CD4-positive, alpha-beta T cell treated with Interleukin-15 for 1 hour (primary cell): ENCODE measurements at regions not wholly inside any gene's neighbourhood (a gene's known extent, or its start where the extent isn't known, plus 50 kb on each side); places are given as distances from the start of the nearest gene placed in this dataset.
"Not testable (repeated sequence)": the region's sequence is repeated elsewhere in the genome, so short reads cannot be mapped to it uniquely, and the experiment has no call there.

Experiments
- DNase-seq: peaks from one replicate; pipeline ENCODE4 v3.0.0-alpha.2; 2020

GRCh38 chr11:134863294-134863693 is 451.3 kb upstream of the B3GAT1 start:
- DNase-seq = no peak

GRCh38 chr11:134862587-134863195 is 450.6 kb upstream of the B3GAT1 start:
- no peak for DNase-seq

GRCh38 chr11:134862105-134862502 is 450.1 kb upstream of the B3GAT1 start:
- DNase-seq = no peak

- DNase-seq = no peak
Observed at GRCh38 chr11:134861490-134862104, 449.6 kb upstream of the B3GAT1 start.

- no peak for DNase-seq
Observed at GRCh38 chr11:134858783-134859480, 446.9 kb upstream of the B3GAT1 start.

- no peak for DNase-seq
Observed at GRCh38 chr11:134857035-134857434, 445.0 kb upstream of the B3GAT1 start.

- DNase-seq = no peak
Observed at GRCh38 chr11:134856056-134856971, 444.3 kb upstream of the B3GAT1 start.

GRCh38 chr11:134853992-134854991 is 442.2 kb upstream of the B3GAT1 start:
- DNase-seq = no peak

- not testable (repeated sequence) for DNase-seq
Observed at GRCh38 chr11:134851503-134852224, 439.6 kb upstream of the B3GAT1 start.

- DNase-seq = no peak
Observed at GRCh38 chr11:134850566-134850965, 438.5 kb upstream of the B3GAT1 start.

GRCh38 chr11:134849833-134850232 is 437.8 kb upstream of the B3GAT1 start:
- DNase-seq = no peak

- no peak for DNase-seq
Observed at GRCh38 chr11:134847083-134847715, 435.2 kb upstream of the B3GAT1 start.

GRCh38 chr11:134846328-134847082 is 434.5 kb upstream of the B3GAT1 start:
- no peak for DNase-seq

GRCh38 chr11:134845474-134846327 is 433.7 kb upstream of the B3GAT1 start:
- no peak for DNase-seq

- no peak for DNase-seq
Observed at GRCh38 chr11:134844838-134845237, 432.8 kb upstream of the B3GAT1 start.

GRCh38 chr11:134843735-134844134 is 431.7 kb upstream of the B3GAT1 start:
- DNase-seq = no peak

GRCh38 chr11:134843020-134843419 is 431.0 kb upstream of the B3GAT1 start:
- no peak for DNase-seq

GRCh38 chr11:134841972-134842371 is 429.9 kb upstream of the B3GAT1 start:
- DNase-seq = no peak

- DNase-seq = no peak
Observed at GRCh38 chr11:134841411-134841810, 429.4 kb upstream of the B3GAT1 start.
